ENCODE measurements at regions not wholly inside any gene's neighbourhood (a gene's known extent, or its start where the extent isn't known, plus 50 kb on each side); places are given as distances from the start of the nearest gene placed in this dataset.

DNA sequence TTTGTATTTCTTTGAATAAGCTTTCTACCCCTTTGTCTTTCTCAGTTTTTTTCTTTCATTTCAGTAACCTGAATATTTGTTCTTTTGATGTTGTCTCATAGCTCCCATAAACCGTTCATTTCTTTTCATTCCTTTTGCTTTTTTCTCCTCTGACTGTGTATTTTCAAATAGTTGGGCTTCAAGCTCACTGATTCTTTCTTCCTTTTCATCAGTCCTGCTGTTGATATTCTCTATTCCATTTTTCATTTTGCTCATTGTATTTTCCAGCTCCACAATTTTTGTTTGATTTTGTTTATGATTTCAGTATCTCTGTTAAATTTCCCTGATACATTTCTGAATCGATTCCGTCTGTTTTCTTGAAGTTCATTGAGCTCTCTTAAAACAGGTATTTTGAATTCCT lies 129.6 kb upstream of the NUDT6 start:
- Mint-ChIP-seq H3K27ac (no peak overlapping the region), H3K4me3 (no peak overlapping the region), H3K27me3 (no peaks in the 10 kb centered on the region), H3K36me3 (peaks cover 65% of the 10 kb centered on the region), H3K4me1 (peaks cover 12% of the 10 kb centered on the region), H3K9me3 (peaks cover 13% of the 10 kb centered on the region)

DNA sequence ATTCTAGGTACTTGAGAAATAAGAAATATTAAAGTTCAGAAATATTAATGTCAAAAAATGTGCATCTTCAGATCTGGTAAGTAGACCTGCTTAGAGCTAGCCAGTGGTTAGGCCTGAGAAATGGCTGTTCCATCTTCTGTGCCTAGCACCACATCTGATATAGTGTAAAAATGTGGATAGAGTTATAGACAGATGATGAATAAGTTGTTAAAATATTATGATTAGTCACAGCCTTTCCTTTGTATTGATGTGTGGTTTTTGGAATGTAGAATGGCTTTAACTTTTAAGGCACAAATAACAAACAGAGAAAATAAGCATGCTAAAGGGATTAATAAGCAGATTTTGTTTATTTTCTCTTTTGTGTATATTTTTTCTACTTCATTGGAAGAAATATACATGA lies 133.5 kb upstream of the NUDT6 start:
- no peaks in the 10 kb centered on the region for H3K27me3 Mint-ChIP-seq
- peaks cover 10% of the 10 kb centered on the region for H3K9me3 Mint-ChIP-seq
- peaks cover 59% of the 10 kb centered on the region for H3K36me3 Mint-ChIP-seq
- no peak overlapping the region for H3K27ac Mint-ChIP-seq
- no peak overlapping the region for H3K4me3 Mint-ChIP-seq
- H3K4me1 Mint-ChIP-seq: no peaks in the 10 kb centered on the region

DNA sequence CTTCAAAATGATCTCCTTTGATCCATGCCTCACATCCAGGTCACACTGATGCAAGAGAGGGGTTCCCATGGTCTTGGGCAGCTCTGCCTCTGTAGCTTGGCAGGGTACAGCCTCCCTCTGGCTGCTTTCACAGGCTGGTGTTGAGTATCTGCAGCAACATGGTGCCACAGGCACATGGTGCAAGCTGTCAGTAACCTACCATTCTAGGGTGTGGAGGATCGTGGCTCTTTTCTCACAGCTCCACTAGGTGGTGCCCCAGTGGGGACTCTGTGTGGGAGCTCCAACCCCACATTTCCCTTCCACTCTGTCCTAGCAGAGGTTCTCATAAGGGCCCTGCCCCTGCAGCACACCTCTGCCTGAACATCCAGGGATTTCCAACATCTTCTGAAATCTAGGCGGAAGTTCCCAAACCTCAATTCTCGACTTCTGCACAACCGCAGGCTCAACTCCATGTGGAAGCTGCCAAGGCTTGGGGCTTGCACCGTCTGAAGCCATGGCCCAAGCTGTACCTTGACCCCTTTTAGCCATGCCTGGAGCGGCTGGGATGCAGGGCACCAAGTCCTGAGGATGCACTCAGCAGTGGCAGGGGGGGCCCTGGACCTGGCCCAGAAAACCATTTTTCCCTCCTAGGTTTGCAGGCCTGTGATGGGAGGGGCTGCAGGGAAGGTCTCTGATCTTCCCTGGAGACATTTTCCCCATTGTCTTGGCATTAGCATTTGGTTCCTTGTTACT lies 137.8 kb upstream of the NUDT6 start:
- Mint-ChIP-seq H3K27ac (no peak overlapping the region), H3K36me3 (peaks cover 38% of the 10 kb centered on the region), H3K4me3 (no peak overlapping the region), H3K4me1 (no peaks in the 10 kb centered on the region), H3K27me3 (no peaks in the 10 kb centered on the region), H3K9me3 (peaks cover 14% of the 10 kb centered on the region)

DNA sequence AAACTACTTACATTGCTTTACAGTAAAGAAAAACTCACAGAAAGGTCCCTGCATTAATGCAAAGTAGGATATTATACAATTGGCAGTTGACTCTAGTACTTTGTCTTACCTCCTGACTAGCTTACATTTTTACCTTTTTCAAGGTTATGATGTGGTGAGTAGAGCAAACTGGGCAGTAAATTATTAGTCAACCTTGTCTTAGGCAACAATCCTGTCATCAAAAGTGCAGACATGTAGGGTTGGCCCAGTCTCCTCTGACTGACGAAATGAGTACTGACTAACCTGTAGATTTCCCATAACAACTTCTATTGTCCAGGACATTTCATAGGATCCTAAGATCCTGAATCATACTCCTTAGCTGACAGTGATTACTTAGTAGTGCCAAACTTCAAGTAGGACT lies 142.0 kb upstream of the NUDT6 start:
- peaks cover 16% of the 10 kb centered on the region for H3K36me3 Mint-ChIP-seq
- no peak overlapping the region for H3K27ac Mint-ChIP-seq
- no peaks in the 10 kb centered on the region for H3K4me1 Mint-ChIP-seq
- H3K4me3 Mint-ChIP-seq: no peak overlapping the region
- peaks cover 7% of the 10 kb centered on the region for H3K9me3 Mint-ChIP-seq
- no peaks in the 10 kb centered on the region for H3K27me3 Mint-ChIP-seq

DNA sequence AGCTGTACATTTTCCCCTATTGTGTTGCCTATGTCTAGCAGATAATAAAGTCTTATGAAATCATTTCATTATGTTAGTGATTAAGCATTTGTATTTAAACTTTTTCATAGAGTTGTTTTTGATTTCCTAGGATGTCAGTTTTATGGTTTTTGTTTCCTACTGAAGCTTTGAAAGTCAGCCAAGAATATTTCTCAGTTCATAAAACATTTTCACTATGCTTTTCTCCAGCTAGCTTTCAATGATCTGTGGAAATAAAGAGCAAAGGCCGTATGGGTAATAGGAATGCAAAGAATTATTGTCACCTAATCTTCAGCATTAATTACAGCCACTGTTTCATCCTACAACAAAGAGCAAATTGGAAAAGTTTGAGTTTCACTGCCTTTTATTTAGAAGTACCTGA lies 145.7 kb upstream of the NUDT6 start:
- Mint-ChIP-seq H3K4me3 (no peak overlapping the region), H3K27me3 (no peaks in the 10 kb centered on the region), H3K9me3 (no peaks in the 10 kb centered on the region), H3K27ac (no peak overlapping the region), H3K36me3 (peaks cover 1% of the 10 kb centered on the region), H3K4me1 (no peaks in the 10 kb centered on the region)

GRCh38 chr4:123072060-123072459 lies 149.7 kb upstream of the NUDT6 start:
- Mint-ChIP-seq H3K4me1 (no peaks in the 10 kb centered on the region), H3K27me3 (no peaks in the 10 kb centered on the region), H3K4me3 (no peak overlapping the region)

DNA sequence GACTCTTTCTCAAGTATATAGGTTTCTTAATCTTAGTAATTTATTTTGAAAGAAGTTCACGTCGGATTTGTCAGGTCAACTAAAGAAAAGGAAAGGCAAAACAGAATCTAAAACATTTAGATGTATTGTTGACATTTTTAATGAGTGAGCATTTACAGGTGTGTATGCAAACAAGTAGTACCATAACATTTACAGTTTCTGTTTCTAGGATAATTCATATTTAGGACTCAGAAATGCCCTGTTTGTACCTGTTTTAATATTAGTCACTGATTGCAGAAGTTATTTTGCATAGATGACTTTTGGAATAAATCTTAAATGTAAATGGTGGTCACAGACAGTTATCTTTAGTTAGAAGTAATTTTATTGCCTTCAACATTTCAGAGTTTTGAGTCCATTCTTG lies 151.3 kb upstream of the NUDT6 start:
- H3K27ac Mint-ChIP-seq: no peak overlapping the region
- H3K4me1 Mint-ChIP-seq: no peaks in the 10 kb centered on the region
- H3K27me3 Mint-ChIP-seq: no peaks in the 10 kb centered on the region
- peaks cover 7% of the 10 kb centered on the region for H3K36me3 Mint-ChIP-seq
- no peak overlapping the region for H3K4me3 Mint-ChIP-seq
- H3K9me3 Mint-ChIP-seq: no peaks in the 10 kb centered on the region

More at GRCh38 chr4:123072060-123072459, 149.7 kb upstream of the NUDT6 start:
- Mint-ChIP-seq H3K9me3 (no peaks in the 10 kb centered on the region), H3K36me3 (peaks cover 2% of the 10 kb centered on the region), H3K27ac (no peak overlapping the region)

DNA sequence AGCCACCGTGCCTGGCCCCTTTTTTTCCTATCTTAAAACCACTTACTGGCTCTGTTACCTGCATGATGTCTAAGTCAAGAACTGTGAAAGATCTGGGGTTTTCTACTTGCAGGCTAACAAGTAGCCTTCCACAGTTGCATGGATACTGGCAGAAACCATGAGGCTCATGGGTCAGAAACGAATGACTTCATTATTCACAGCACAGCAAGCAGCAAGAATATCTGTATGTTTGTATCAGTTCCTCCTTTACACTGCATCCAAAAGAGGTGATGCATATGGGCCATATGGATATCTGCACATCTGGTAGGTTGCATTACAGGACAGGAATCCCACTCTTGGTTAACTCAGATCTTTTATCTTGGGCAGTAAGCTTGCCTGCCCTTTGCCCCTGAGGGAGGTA lies 154.9 kb upstream of the NUDT6 start:
- H3K4me3 Mint-ChIP-seq: no peak overlapping the region
- no peak overlapping the region for H3K27ac Mint-ChIP-seq
- peaks cover 22% of the 10 kb centered on the region for H3K36me3 Mint-ChIP-seq
- H3K27me3 Mint-ChIP-seq: no peaks in the 10 kb centered on the region
- H3K9me3 Mint-ChIP-seq: peaks cover 6% of the 10 kb centered on the region
- peaks cover 1% of the 10 kb centered on the region for H3K4me1 Mint-ChIP-seq

GRCh38 chr4:123081971-123082370 lies 159.6 kb upstream of the NUDT6 start:
- Mint-ChIP-seq H3K36me3 (peaks cover 44% of the 10 kb centered on the region), H3K4me3 (no peak overlapping the region), H3K4me1 (peaks cover 4% of the 10 kb centered on the region), H3K27ac (no peak overlapping the region), H3K27me3 (no peaks in the 10 kb centered on the region), H3K9me3 (peaks cover 6% of the 10 kb centered on the region)

GRCh38 chr4:123083646-123084045 lies 161.2 kb upstream of the NUDT6 start:
- no peaks in the 10 kb centered on the region for H3K27me3 Mint-ChIP-seq
- no peak overlapping the region for H3K4me3 Mint-ChIP-seq
- peaks cover 4% of the 10 kb centered on the region for H3K4me1 Mint-ChIP-seq
- H3K9me3 Mint-ChIP-seq: peaks cover 9% of the 10 kb centered on the region
- H3K36me3 Mint-ChIP-seq: peaks cover 51% of the 10 kb centered on the region
- H3K27ac Mint-ChIP-seq: no peak overlapping the region

- Mint-ChIP-seq H3K4me1 (no peaks in the 10 kb centered on the region), H3K27me3 (no peaks in the 10 kb centered on the region), H3K27ac (no peak overlapping the region), H3K4me3 (no peak overlapping the region), H3K36me3 (peaks cover 52% of the 10 kb centered on the region), H3K9me3 (peaks cover 5% of the 10 kb centered on the region)
Measured at GRCh38 chr4:123088501-123088900, 166.1 kb upstream of the NUDT6 start.

DNA sequence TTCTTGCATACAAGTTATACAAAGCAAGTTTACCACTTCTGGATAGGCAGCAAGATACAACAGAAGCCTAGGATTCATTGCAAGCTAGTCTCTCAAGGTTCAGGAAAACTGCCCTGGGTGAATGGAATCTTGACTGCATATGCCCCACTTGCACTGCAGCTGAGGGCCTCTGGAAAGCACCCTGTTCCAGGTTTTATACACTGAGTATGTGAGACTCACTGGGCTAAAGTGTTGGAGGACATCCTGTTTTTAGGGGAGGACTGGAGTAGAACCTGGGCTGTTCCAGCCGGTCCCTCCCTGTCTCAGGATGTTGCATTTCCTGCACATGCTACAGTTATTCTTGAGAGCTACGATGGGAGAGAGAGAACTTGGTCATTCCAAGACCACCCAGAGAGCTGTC lies 168.5 kb upstream of the NUDT6 start:
- Mint-ChIP-seq H3K27ac (no peak overlapping the region), H3K36me3 (peaks cover 41% of the 10 kb centered on the region)

DNA sequence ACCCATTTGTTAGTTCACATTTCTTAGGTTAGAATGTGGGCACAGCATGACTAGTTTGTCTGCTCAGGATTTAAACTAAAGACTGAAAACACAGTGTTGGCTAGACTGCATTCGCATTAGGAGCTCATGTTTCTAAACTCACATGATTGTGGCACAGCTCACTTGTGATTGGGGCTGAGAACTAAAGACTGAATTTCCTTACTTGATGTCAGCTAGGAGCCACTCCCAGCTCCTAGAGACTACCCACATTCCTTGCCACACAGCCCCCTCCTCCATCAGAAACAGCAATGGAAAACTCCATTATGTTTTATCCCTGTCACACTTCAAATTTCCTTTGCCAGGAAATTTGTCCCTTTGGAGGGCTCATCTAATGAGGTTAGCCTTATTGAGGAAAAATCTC lies 170.2 kb upstream of the NUDT6 start:
- H3K36me3 Mint-ChIP-seq: peaks cover 30% of the 10 kb centered on the region
- H3K4me3 Mint-ChIP-seq: no peak overlapping the region
- no peak overlapping the region for H3K27ac Mint-ChIP-seq
- H3K4me1 Mint-ChIP-seq: no peaks in the 10 kb centered on the region
- H3K27me3 Mint-ChIP-seq: no peaks in the 10 kb centered on the region
- H3K9me3 Mint-ChIP-seq: peaks cover 5% of the 10 kb centered on the region

More for the DNA sequence above, 168.5 kb upstream of the NUDT6 start:
- Mint-ChIP-seq H3K9me3 (peaks cover 5% of the 10 kb centered on the region), H3K27me3 (no peaks in the 10 kb centered on the region), H3K4me1 (no peaks in the 10 kb centered on the region), H3K4me3 (no peak overlapping the region)

- H3K27ac Mint-ChIP-seq: no peak overlapping the region
- no peak overlapping the region for H3K4me3 Mint-ChIP-seq
- H3K9me3 Mint-ChIP-seq: peaks cover 5% of the 10 kb centered on the region
- H3K4me1 Mint-ChIP-seq: no peaks in the 10 kb centered on the region
- H3K27me3 Mint-ChIP-seq: no peaks in the 10 kb centered on the region
- H3K36me3 Mint-ChIP-seq: peaks cover 25% of the 10 kb centered on the region
Measured at GRCh38 chr4:123093236-123093635, 170.8 kb upstream of the NUDT6 start.

DNA sequence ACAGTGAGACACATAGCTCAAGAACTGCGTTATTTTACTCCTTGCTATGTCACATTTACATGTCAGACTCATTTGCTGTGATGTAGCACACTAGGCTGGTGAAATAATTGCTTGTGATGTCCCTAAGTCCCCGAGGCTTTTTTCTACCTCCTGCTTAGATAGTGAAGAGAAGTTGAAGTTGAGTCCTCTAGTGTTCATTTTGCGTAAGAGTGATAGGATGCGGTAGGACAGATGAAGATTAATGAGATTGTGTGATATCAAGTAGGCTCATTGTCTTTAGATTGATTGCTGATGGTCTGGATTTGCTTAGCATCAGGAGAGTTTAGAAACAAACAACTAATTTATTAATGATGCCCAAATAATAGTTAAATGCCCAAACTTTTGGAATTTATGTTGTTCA lies 173.6 kb upstream of the NUDT6 start:
- Mint-ChIP-seq H3K27ac (no peak overlapping the region), H3K36me3 (peaks cover 16% of the 10 kb centered on the region), H3K4me3 (no peak overlapping the region), H3K4me1 (no peaks in the 10 kb centered on the region), H3K9me3 (no peaks in the 10 kb centered on the region), H3K27me3 (no peaks in the 10 kb centered on the region)

DNA sequence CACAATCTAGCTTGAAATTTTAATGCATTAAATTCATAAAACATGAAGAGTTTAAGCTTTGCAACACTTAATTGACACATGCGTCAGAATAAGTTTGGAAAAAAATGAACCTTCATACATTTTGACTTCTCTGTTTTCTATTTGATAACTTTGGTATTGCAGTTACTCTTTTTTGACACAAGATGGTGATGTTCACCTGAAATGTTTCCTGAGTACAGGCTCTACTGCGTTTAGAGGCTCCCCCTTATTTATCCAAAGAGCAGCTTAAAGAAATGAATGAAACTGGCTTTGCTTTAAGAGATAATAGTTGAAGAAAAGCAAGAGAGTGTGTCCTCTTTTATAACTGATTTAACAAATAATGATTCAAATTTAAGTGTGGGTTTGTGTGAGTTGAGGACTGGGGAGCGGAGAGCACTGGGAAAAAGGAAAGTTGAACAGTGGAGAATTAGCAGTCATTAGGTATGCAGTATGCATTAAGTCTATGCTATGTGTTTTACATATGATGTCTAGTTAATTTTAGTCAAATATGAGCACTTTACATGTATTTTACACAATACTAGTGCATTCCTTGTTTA lies 180.6 kb upstream of the NUDT6 start:
- Mint-ChIP-seq H3K27me3 (no peaks in the 10 kb centered on the region), H3K36me3 (peaks cover 9% of the 10 kb centered on the region), H3K4me1 (peaks cover 3% of the 10 kb centered on the region), H3K9me3 (no peaks in the 10 kb centered on the region), H3K4me3 (no peak overlapping the region), H3K27ac (no peak overlapping the region)

All from activated naive CD4-positive, alpha-beta T cell treated with anti-CD3 and anti-CD28 coated beads, Interleukin-2, amount 50 U/mL, for 24 hours (primary cell).